ENCODE measurements at regions not wholly inside any gene's neighbourhood (a gene's known extent, or its start where the extent isn't known, plus 50 kb on each side); places are given as distances from the start of the nearest gene placed in this dataset.

DNA sequence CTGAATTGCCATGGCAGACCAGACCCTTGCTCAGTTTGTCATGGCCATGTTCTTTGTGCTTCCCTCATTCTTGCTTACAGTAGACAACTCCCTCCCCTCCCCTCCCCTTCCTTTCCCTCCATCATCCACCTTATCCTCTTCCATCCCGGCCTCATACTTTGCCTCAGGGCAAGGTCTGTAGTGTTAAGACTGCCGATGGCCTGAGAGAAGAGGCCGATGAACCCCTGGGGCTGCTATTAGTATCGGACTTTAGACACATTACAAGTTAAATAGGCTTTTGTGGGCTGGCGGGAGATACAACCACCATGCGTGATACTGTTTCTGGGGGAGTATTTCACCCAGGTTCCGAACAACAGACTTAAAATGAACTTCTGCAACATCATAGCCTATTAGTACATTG, 364.5 kb upstream of the ZFHX3 start:
- no peaks in the 10 kb centered on the region for H3K4me1 ChIP-seq (ENCODE audit: low read length)
- no peak overlapping the region for H3K4me2 ChIP-seq (ENCODE audit: low read length)
- no peak overlapping the region for H3K27ac ChIP-seq (ENCODE audit: low read length)
- H4K20me1 ChIP-seq (ENCODE audit: insufficient read depth, low read length), result no peaks in the 10 kb centered on the region
- H2AFZ ChIP-seq (ENCODE audit: low read depth, low read length), result no peak overlapping the region
- no peaks in the 10 kb centered on the region for H3K36me3 ChIP-seq (replicated peaks; ENCODE audit: low read depth, low read length)
- H3K4me3 ChIP-seq (ENCODE audit: low read length), result no peak overlapping the region
- H3K79me2 ChIP-seq (ENCODE audit: low read length), result no peaks in the 10 kb centered on the region
- H3K27me3 ChIP-seq (ENCODE audit: low read depth, low read length), result peaks cover 4% of the 10 kb centered on the region; the same call in 1 of the 2 replicates
- no peak overlapping the region for H3K9ac ChIP-seq (ENCODE audit: low read length)
- TF ChIP-seq, protein P1, sequence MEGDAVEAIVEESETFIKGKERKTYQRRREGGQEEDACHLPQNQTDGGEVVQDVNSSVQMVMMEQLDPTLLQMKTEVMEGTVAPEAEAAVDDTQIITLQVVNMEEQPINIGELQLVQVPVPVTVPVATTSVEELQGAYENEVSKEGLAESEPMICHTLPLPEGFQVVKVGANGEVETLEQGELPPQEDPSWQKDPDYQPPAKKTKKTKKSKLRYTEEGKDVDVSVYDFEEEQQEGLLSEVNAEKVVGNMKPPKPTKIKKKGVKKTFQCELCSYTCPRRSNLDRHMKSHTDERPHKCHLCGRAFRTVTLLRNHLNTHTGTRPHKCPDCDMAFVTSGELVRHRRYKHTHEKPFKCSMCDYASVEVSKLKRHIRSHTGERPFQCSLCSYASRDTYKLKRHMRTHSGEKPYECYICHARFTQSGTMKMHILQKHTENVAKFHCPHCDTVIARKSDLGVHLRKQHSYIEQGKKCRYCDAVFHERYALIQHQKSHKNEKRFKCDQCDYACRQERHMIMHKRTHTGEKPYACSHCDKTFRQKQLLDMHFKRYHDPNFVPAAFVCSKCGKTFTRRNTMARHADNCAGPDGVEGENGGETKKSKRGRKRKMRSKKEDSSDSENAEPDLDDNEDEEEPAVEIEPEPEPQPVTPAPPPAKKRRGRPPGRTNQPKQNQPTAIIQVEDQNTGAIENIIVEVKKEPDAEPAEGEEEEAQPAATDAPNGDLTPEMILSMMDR (IDR thresholded peaks at IDR 0.05; ENCODE audit: low read depth, low read length), result no peak
- TF ChIP-seq EZH2phosphoT487 (IDR thresholded peaks at IDR 0.05; ENCODE audit: low read depth), result no peak
- H3K9me3 ChIP-seq (ENCODE audit: insufficient read depth, low read length), result no peaks in the 10 kb centered on the region

DNA sequence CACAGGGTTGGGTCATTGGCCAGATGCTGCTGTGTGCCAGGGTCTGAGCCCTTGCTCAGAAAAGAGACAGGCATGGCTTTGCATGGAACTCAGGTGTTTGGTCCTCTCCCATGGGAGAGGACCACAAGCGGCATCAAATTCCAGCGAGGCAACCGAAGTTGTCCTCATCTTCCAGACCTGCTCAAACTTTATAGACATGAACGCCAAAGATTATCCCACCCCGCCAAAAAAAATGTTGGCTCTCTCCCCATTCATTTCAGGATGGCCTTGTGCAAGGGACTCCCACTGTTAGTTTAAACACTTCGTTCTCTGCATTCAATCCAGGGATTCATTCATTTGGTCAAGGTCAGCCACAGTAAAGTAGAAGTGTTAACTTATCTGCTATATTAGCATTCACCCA, 360.8 kb upstream of the ZFHX3 start:
- Histone ChIP-seq H3K9ac (ENCODE audit: low read length) (no peak overlapping the region), H3K27ac (ENCODE audit: low read length) (no peak overlapping the region), H3K36me3 (replicated peaks; ENCODE audit: low read depth, low read length) (no peaks in the 10 kb centered on the region), H3K4me3 (ENCODE audit: low read length) (no peak overlapping the region), H3K27me3 (ENCODE audit: low read depth, low read length) (peaks cover 7% of the 10 kb centered on the region; the same call in 1 of the 2 replicates), H3K4me1 (ENCODE audit: low read length) (no peaks in the 10 kb centered on the region), H2AFZ (ENCODE audit: low read depth, low read length) (no peak overlapping the region), H4K20me1 (ENCODE audit: insufficient read depth, low read length) (no peaks in the 10 kb centered on the region), H3K79me2 (ENCODE audit: low read length) (no peaks in the 10 kb centered on the region), H3K4me2 (ENCODE audit: low read length) (no peak overlapping the region), H3K9me3 (ENCODE audit: insufficient read depth, low read length) (no peaks in the 10 kb centered on the region)
- no peak for TF ChIP-seq EZH2phosphoT487 (IDR thresholded peaks at IDR 0.05; ENCODE audit: low read depth)
- TF ChIP-seq, protein P1 (IDR thresholded peaks at IDR 0.05; ENCODE audit: low read depth, low read length), result no peak

DNA sequence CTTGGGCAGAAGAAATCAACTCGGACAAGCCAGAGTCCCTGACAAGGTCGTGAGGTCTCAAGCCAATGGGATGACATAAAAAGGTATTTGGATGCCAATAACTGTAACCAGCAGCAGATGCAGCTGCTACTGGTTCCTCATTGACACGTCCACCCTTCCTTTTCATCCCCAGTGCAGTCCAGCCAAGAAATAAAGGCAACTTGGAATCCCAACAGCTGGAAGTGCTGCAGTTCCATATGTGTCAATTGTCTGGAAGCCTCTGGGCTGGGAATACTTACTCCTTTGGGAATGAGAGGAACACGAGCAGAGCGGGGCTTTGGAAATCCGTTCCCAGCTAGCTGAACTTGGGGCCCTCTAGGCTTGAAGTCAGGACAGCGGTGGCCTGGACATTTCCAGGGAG, 360.4 kb upstream of the ZFHX3 start:
- peaks cover 7% of the 10 kb centered on the region; the same call in 1 of the 2 replicates for H3K27me3 ChIP-seq (ENCODE audit: low read depth, low read length)
- H3K79me2 ChIP-seq (ENCODE audit: low read length), result no peaks in the 10 kb centered on the region
- no peaks in the 10 kb centered on the region for H3K4me1 ChIP-seq (ENCODE audit: low read length)
- H3K27ac ChIP-seq (ENCODE audit: low read length), result no peak overlapping the region
- no peaks in the 10 kb centered on the region for H3K9me3 ChIP-seq (ENCODE audit: insufficient read depth, low read length)
- no peak overlapping the region for H2AFZ ChIP-seq (ENCODE audit: low read depth, low read length)
- no peaks in the 10 kb centered on the region for H3K36me3 ChIP-seq (replicated peaks; ENCODE audit: low read depth, low read length)
- TF ChIP-seq EZH2phosphoT487 (IDR thresholded peaks at IDR 0.05; ENCODE audit: low read depth), result no peak
- TF ChIP-seq, protein P1 (IDR thresholded peaks at IDR 0.05; ENCODE audit: low read depth, low read length), result no peak
- H3K4me3 ChIP-seq (ENCODE audit: low read length), result no peak overlapping the region
- no peak overlapping the region for H3K9ac ChIP-seq (ENCODE audit: low read length)
- H4K20me1 ChIP-seq (ENCODE audit: insufficient read depth, low read length), result no peaks in the 10 kb centered on the region
- H3K4me2 ChIP-seq (ENCODE audit: low read length), result no peak overlapping the region

DNA sequence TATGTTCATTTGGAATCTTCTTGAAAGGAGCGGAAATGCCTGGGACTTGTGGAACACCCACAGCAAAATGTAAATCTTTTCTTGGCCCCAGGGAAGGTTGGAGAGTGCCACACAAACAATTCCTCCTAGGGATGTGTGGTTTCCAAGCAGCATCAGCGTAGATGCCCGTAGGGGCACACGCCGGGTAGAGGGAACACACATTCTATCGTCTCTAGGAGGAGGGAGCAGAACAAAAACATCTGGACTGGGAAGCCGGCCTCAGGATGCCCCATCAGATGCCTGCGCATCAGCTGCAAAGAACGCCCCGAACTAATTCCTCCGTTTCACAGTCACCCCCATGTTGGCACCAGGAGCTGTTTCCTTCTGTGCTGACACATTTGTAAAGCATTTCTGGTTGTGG, 357.9 kb upstream of the ZFHX3 start:
- TF ChIP-seq, protein P1 (IDR thresholded peaks at IDR 0.05; ENCODE audit: low read depth, low read length), result no peak
- TF ChIP-seq EZH2phosphoT487 (IDR thresholded peaks at IDR 0.05; ENCODE audit: low read depth), result no peak
- Histone ChIP-seq H3K27me3 (ENCODE audit: low read depth, low read length) (peaks cover 4% of the 10 kb centered on the region; the same call in 1 of the 2 replicates), H3K4me1 (ENCODE audit: low read length) (no peaks in the 10 kb centered on the region), H3K4me3 (ENCODE audit: low read length) (no peak overlapping the region), H3K36me3 (replicated peaks; ENCODE audit: low read depth, low read length) (no peaks in the 10 kb centered on the region), H2AFZ (ENCODE audit: low read depth, low read length) (no peak overlapping the region), H4K20me1 (ENCODE audit: insufficient read depth, low read length) (no peaks in the 10 kb centered on the region), H3K4me2 (ENCODE audit: low read length) (no peak overlapping the region), H3K9me3 (ENCODE audit: insufficient read depth, low read length) (no peaks in the 10 kb centered on the region), H3K9ac (ENCODE audit: low read length) (no peak overlapping the region), H3K27ac (ENCODE audit: low read length) (no peak overlapping the region), H3K79me2 (ENCODE audit: low read length) (no peaks in the 10 kb centered on the region)
